CD4-positive, alpha-beta T cell treated with Interleukin-6 for 4 hours (primary cell): ENCODE measurements at regions not wholly inside any gene's neighbourhood (a gene's known extent, or its start where the extent isn't known, plus 50 kb on each side); places are given as distances from the start of the nearest gene placed in this dataset.
A peak's percentile ranks its signal among the peaks of the same experiment; 100 is the strongest.

Experiments
- DNase-seq: peaks from one replicate; pipeline ENCODE4 v3.0.0-alpha.2; 2020; ENCODE audit warnings: mixed read lengths

GRCh38 chr9:89554307-89555035 lies 50.3 kb upstream of the GADD45G start:
- DNase-seq = no peak

GRCh38 chr9:89553451-89554010 lies 51.3 kb upstream of the GADD45G start:
- no peak for DNase-seq

GRCh38 chr9:89550346-89550927 lies 52.5 kb upstream of the SEMA4D start:
- no peak for DNase-seq

- DNase-seq = peak; percentile 90
Observed at GRCh38 chr9:89549031-89549644, 51.2 kb upstream of the SEMA4D start.

GRCh38 chr9:89548071-89548638 lies 50.2 kb upstream of the SEMA4D start:
- DNase-seq = peak; percentile 36
